PFSK-1 (cell line): ENCODE measurements at regions not wholly inside any gene's neighbourhood (a gene's known extent, or its start where the extent isn't known, plus 50 kb on each side); places are given as distances from the start of the nearest gene placed in this dataset.

Experiments used
- FOXP2 ChIP-seq: optimal IDR thresholded peaks from 2 replicates; pipeline ENCODE3; 2011; ENCODE audit warnings: borderline replicate concordance, control low read depth, inconsistent platforms; ENCODE audit not compliant: insufficient read depth; ENCODE audit errors: extremely low read length, extremely low read depth
- POLR2AphosphoS5 ChIP-seq: IDR thresholded peaks from 2 replicates; pipeline ENCODE4 v1.6.1; 2012; ENCODE audit warnings: low read depth, mild to moderate bottlenecking, control low read depth, low read length, moderate library complexity
- REST ChIP-seq, 2 experiments: IDR thresholded peaks; 2 replicates each; pipeline versions ENCODE4 v1.6.1 to v1.8.0; 2011 to 2012; ENCODE audit warnings: low read depth in 2 of 2, low read length in 2 of 2, control low read depth in 1 of 2, inconsistent platforms in 1 of 2, mild to moderate bottlenecking in 1 of 2, moderate library complexity in 1 of 2; ENCODE audit not compliant: insufficient read depth in 1 of 2
- SIN3A ChIP-seq: IDR thresholded peaks from 2 replicates; pipeline ENCODE4 v1.6.1; 2012; ENCODE audit warnings: mild to moderate bottlenecking, low read length, moderate library complexity, borderline replicate concordance; ENCODE audit not compliant: insufficient read depth
- TAF1 ChIP-seq: IDR thresholded peaks from 2 replicates; pipeline ENCODE4 v1.6.1; 2012; ENCODE audit warnings: low read length, control low read depth, borderline replicate concordance; ENCODE audit not compliant: insufficient read depth

- TF ChIP-seq REST (IDR thresholded peaks at IDR 0.05; ENCODE audit: insufficient read depth in 1 of 2, low read depth in 2 of 2, low read length in 2 of 2) (no peak), FOXP2 (no peak), SIN3A (no peak), TAF1 (no peak), POLR2AphosphoS5 (no peak)
These were observed 443.7 kb downstream of the UTRN start for GRCh38 chr6:144728804-144729203.

GRCh38 chr6:144729502-144729901 lies 444.4 kb downstream of the UTRN start:
- TF ChIP-seq POLR2AphosphoS5 = no peak
- no peak for TF ChIP-seq FOXP2
- TF ChIP-seq SIN3A = no peak
- no peak for TF ChIP-seq REST (IDR thresholded peaks at IDR 0.05; ENCODE audit: insufficient read depth in 1 of 2, low read depth in 2 of 2, low read length in 2 of 2)
- no peak for TF ChIP-seq TAF1

- no peak for TF ChIP-seq FOXP2
- no peak for TF ChIP-seq SIN3A
- no peak for TF ChIP-seq POLR2AphosphoS5
- TF ChIP-seq REST (IDR thresholded peaks at IDR 0.05; ENCODE audit: insufficient read depth in 1 of 2, low read depth in 2 of 2, low read length in 2 of 2) = no peak
These were observed 445.0 kb downstream of the UTRN start for GRCh38 chr6:144730088-144730645.

GRCh38 chr6:144731229-144731628 lies 446.1 kb downstream of the UTRN start:
- TF ChIP-seq TAF1 = no peak
- no peak for TF ChIP-seq REST (IDR thresholded peaks at IDR 0.05; ENCODE audit: insufficient read depth in 1 of 2, low read depth in 2 of 2, low read length in 2 of 2)
- no peak for TF ChIP-seq SIN3A
- no peak for TF ChIP-seq POLR2AphosphoS5
- TF ChIP-seq FOXP2 = no peak

- TF ChIP-seq SIN3A (no peak), REST (IDR thresholded peaks at IDR 0.05; ENCODE audit: insufficient read depth in 1 of 2, low read depth in 2 of 2, low read length in 2 of 2) (no peak), TAF1 (no peak), FOXP2 (no peak), POLR2AphosphoS5 (no peak)
These were observed 451.6 kb downstream of the UTRN start for GRCh38 chr6:144736763-144737162.
